ENCODE measurements at regions not wholly inside any gene's neighbourhood (a gene's known extent, or its start where the extent isn't known, plus 50 kb on each side); places are given as distances from the start of the nearest gene placed in this dataset.

GRCh38 chr7:12110425-12110824 lies 100.7 kb upstream of the TMEM106B start:
- TF ChIP-seq CTCF (IDR thresholded peaks at IDR 0.05 in 8 of 11, conservative IDR thresholded peaks at IDR 0.05 in 3 of 11) (no peak), POLR2AphosphoS5 (IDR thresholded peaks at IDR 0.05) (no peak), POLR2A (IDR thresholded peaks at IDR 0.05) (no peak)
